ENCODE measurements at regions not wholly inside any gene's neighbourhood (a gene's known extent, or its start where the extent isn't known, plus 50 kb on each side); places are given as distances from the start of the nearest gene placed in this dataset.

GRCh38 chr15:35256551-35256950 is 171.5 kb upstream of the NANOGP8 start:
- POLR2A ChIA-PET, result no interaction called here
- H3K79me2 ChIP-seq (ENCODE audit: control insufficient read depth, insufficient read depth, low read length), result no peaks in the 10 kb centered on the region
- FAIRE-seq, result no peak

More at GRCh38 chr15:35256551-35256950, 171.5 kb upstream of the NANOGP8 start:
- intact Hi-C loops (cut with micrococcal nuclease) (no loop called here), in situ Hi-C loops (cut with MboI) (no loop called here)
- 0% methylated on average over 2 of the region's 2 CpGs for WGBS (ENCODE audit: insufficient coverage, low coverage, missing lambda C conversion rate)
- Histone ChIP-seq H3K27me3 (ENCODE audit: control insufficient read depth in 2 of 2, insufficient read depth in 2 of 2, low read length in 2 of 2) (no peaks in the 10 kb centered on the region), H4K20me1 (replicated peaks; ENCODE audit: control insufficient read depth, insufficient read depth, low read length) (no peaks in the 10 kb centered on the region), H3K4me1 (replicated peaks in 1 of 2; ENCODE audit: control insufficient read depth in 2 of 2, insufficient read depth in 2 of 2, low read length in 2 of 2) (no peaks in the 10 kb centered on the region), H3K9ac (ENCODE audit: insufficient read depth in 1 of 2, low read depth in 2 of 2, low read length in 2 of 2) (no peak overlapping the region), H3K9me3 (replicated peaks; ENCODE audit: control insufficient read depth, insufficient read depth, low read depth, low read length) (no peaks in the 10 kb centered on the region), H3K4me3 (no peak overlapping the region), H3K36me3 (ENCODE audit: control insufficient read depth, insufficient read depth, low read length) (no peaks in the 10 kb centered on the region), H3K27ac (ENCODE audit: extremely low read depth, low read depth, low read length) (no peak overlapping the region), H2AFZ (ENCODE audit: low read depth, low read length) (no peak overlapping the region), H3K9me1 (ENCODE audit: control insufficient read depth, insufficient read depth, low read length) (no peaks in the 10 kb centered on the region), H3K4me2 (ENCODE audit: insufficient read depth, low read length) (no peak overlapping the region)
- BruUV-seq (replicated peaks), result no TSS peak
- TF ChIP-seq POU5F1 (IDR thresholded peaks at IDR 0.05; ENCODE audit: borderline replicate concordance, low read depth, low read length, partially characterized antibody) (no peak), ZNF124 (CRISPR knock-in tag; IDR thresholded peaks at IDR 0.05) (no peak), REST (IDR thresholded peaks at IDR 0.05; ENCODE audit: borderline replicate concordance) (no peak), REST (CRISPR knock-in tag; IDR thresholded peaks at IDR 0.05; ENCODE audit: low read depth) (no peak), ZC3H8 (IDR thresholded peaks at IDR 0.05) (no peak), ZFPM2 (CRISPR knock-in tag; IDR thresholded peaks at IDR 0.05) (no peak), MTA3 (IDR thresholded peaks at IDR 0.05; ENCODE audit: borderline replicate concordance) (no peak), SPI1 (IDR thresholded peaks at IDR 0.05; ENCODE audit: borderline replicate concordance, low read depth, low read length) (no peak), E2F5 (CRISPR knock-in tag; IDR thresholded peaks at IDR 0.05) (no peak), ZNF41 (CRISPR knock-in tag; conservative IDR thresholded peaks at IDR 0.05) (no peak), SNIP1 (IDR thresholded peaks at IDR 0.05; ENCODE audit: low read depth) (no peak), NFE2L1 (tag; IDR thresholded peaks at IDR 0.05; ENCODE audit: borderline replicate concordance, low read depth) (no peak), THAP7 (CRISPR knock-in tag; IDR thresholded peaks at IDR 0.05) (no peak), EP300 (IDR thresholded peaks at IDR 0.05; ENCODE audit: low read length) (no peak), TCF3 (CRISPR knock-in tag; IDR thresholded peaks at IDR 0.05) (no peak)
- ATAC-seq (no peak), DNase-seq (ENCODE audit: extremely low read depth in 1 of 4, low spot score in 3 of 4) (no peak)
- CTCF ChIA-PET (ENCODE audit: low intra/inter-chr PET ratio), result no interaction called here
